SK-N-SH (cell line): ENCODE measurements at regions not wholly inside any gene's neighbourhood (a gene's known extent, or its start where the extent isn't known, plus 50 kb on each side); places are given as distances from the start of the nearest gene placed in this dataset.

ENCODE experiments used
- CTCF ChIA-PET: fragments of 300-600, 350-600 bp; formaldehyde crosslinking; extraction: SDS; loops from one replicate; lab custom pipeline; 2021; lab: Yijun Ruan, JAX
- POLR2A ChIA-PET: fragments of 350-600 bp; sonication (Branson Sonifier 250); formaldehyde crosslinking; extraction: SDS; loops from one replicate; lab custom pipeline; 2020; ENCODE audit warnings: antibody characterized with exemption, inconsistent platforms; lab: Yijun Ruan, JAX
- DNase-seq: peaks from one replicate; pipeline ENCODE4 v3.0.0; 2012
- H2AFZ ChIP-seq: fragments of 200-600 bp; sonication (generic); 2 replicates; pipeline ENCODE4 v1.8.1; 2016; ENCODE audit warnings: antibody characterized with exemption, mild to moderate bottlenecking, low read depth
- H3F3A ChIP-seq: fragments of 200-600 bp; sonication (generic); replicated peaks from 2 replicates; pipeline ENCODE3; 2016; ENCODE audit warnings: antibody characterized with exemption, mild to moderate bottlenecking; ENCODE audit not compliant: insufficient read depth
- H3K27ac ChIP-seq, 2 experiments: fragments of 200-500 bp in 1 of 2; fragments of 200-600 bp in 1 of 2; sonication (Bioruptor generic) in 1 of 2; sonication (generic), shearing (Covaris generic) in 1 of 2; 2 replicates each; pipeline versions ENCODE4 v1.5.1 to v1.6.1; 2014 to 2016; ENCODE audit warnings: low read depth in 2 of 2, inconsistent platforms in 1 of 2, low read length in 1 of 2, mild to moderate bottlenecking in 1 of 2, mixed read lengths in 1 of 2
- H3K27me3 ChIP-seq: fragments of 200-600 bp; sonication (generic), shearing (Covaris generic); 2 replicates; pipeline ENCODE4 v1.6.1; 2016; ENCODE audit warnings: mixed run types; ENCODE audit not compliant: insufficient read depth
- H3K36me3 ChIP-seq, 2 experiments: fragments of 200-500 bp in 1 of 2; fragments of 200-600 bp in 1 of 2; sonication (Bioruptor generic) in 1 of 2; sonication (generic) in 1 of 2; replicated peaks in 1 of 2; 2 replicates each; pipeline versions ENCODE3 to v1.5.1; 2014 to 2016; ENCODE audit warnings: low read length in 1 of 2, mild to moderate bottlenecking in 1 of 2; ENCODE audit not compliant: insufficient read depth in 2 of 2, control insufficient read depth in 1 of 2
- H3K4me1 ChIP-seq, 2 experiments: fragments of 200-500 bp in 1 of 2; fragments of 200-600 bp in 1 of 2; sonication (Bioruptor generic) in 1 of 2; sonication (generic), shearing (Covaris generic) in 1 of 2; 2 replicates each; pipeline versions ENCODE4 v1.5.1 to v1.6.1; 2014 to 2016; ENCODE audit warnings: low read depth in 1 of 2, low read length in 1 of 2, mixed run types in 1 of 2; ENCODE audit not compliant: insufficient read depth in 2 of 2, control insufficient read depth in 1 of 2
- H3K4me2 ChIP-seq: fragments of 200-600 bp; sonication (generic), shearing (Covaris generic); 2 replicates; pipeline ENCODE4 v1.6.1; 2017; ENCODE audit warnings: mixed run types
- H3K4me3 ChIP-seq, 2 experiments: fragments of 200-500 bp in 1 of 2; fragments of 200-600 bp in 1 of 2; sonication (Bioruptor generic) in 1 of 2; sonication (generic), shearing (Covaris generic) in 1 of 2; 2 replicates each; pipeline versions ENCODE4 v1.5.1 to v1.8.1; 2014 to 2016; ENCODE audit warnings: low read depth in 2 of 2, inconsistent platforms in 1 of 2, low read length in 1 of 2, mild to moderate bottlenecking in 1 of 2, mixed read lengths in 1 of 2, moderate library complexity in 1 of 2
- H3K79me2 ChIP-seq: fragments of 200-600 bp; sonication (generic); 2 replicates; pipeline ENCODE4 v1.8.1; 2017; ENCODE audit warnings: mild to moderate bottlenecking; ENCODE audit not compliant: insufficient read depth
- H3K9ac ChIP-seq: fragments of 200-600 bp; sonication (generic); 2 replicates; pipeline ENCODE4 v1.6.1; 2017; ENCODE audit warnings: mixed run types
- H3K9me2 ChIP-seq: fragments of 200-600 bp; sonication (generic); 2 replicates; pipeline ENCODE4 v1.6.1; 2017; ENCODE audit warnings: mixed run types
- H3K9me3 ChIP-seq: fragments of 200-600 bp; sonication (generic); 2 replicates; pipeline ENCODE4 v1.6.1; 2017; ENCODE audit warnings: mixed run types, mild to moderate bottlenecking, moderate library complexity
- H4K20me1 ChIP-seq: fragments of 200-600 bp; sonication (generic); 2 replicates; pipeline ENCODE4 v1.6.1; 2017; ENCODE audit warnings: mild to moderate bottlenecking, mixed run types; ENCODE audit not compliant: insufficient read depth
- CHD2 ChIP-seq: fragments of 150-350 bp; IDR thresholded peaks from 2 replicates; pipeline ENCODE4 v1.6.1; 2018; ENCODE audit warnings: low read length; ENCODE audit not compliant: partially characterized antibody
- ELF1 ChIP-seq: IDR thresholded peaks from 2 replicates; pipeline ENCODE4 v1.4.0; 2012
- EP300 ChIP-seq, 2 experiments: IDR thresholded peaks; 2 replicates each; pipeline versions ENCODE4 v1.4.0 to v1.6.1; 2012; ENCODE audit warnings: borderline replicate concordance in 1 of 2, low read depth in 1 of 2, low read length in 1 of 2
- EZH2phosphoT487 ChIP-seq: fragments of 200-600 bp; sonication (generic); IDR thresholded peaks from 2 replicates; pipeline ENCODE4 v1.6.1; 2017; ENCODE audit warnings: low read depth, mixed run types, mild to moderate bottlenecking, antibody characterized with exemption, moderate library complexity, borderline replicate concordance
- FOSL2 ChIP-seq: IDR thresholded peaks from 2 replicates; pipeline ENCODE4 v1.4.0; 2012; ENCODE audit warnings: low read depth, mild to moderate bottlenecking, moderate library complexity, borderline replicate concordance
- FOXJ3 ChIP-seq: sonication (generic); formaldehyde crosslinking; IDR thresholded peaks from 2 replicates; pipeline ENCODE4 v1.5.1; 2020; ENCODE audit warnings: mild to moderate bottlenecking, missing genetic modification reagents
- GATA2 ChIP-seq: sonication (generic); formaldehyde crosslinking; IDR thresholded peaks from 2 replicates; pipeline ENCODE4 v1.5.0; 2020; ENCODE audit warnings: mild to moderate bottlenecking, missing genetic modification reagents
- JUND ChIP-seq: IDR thresholded peaks from 2 replicates; pipeline ENCODE4 v1.4.0; 2012
- MEF2A ChIP-seq: IDR thresholded peaks from 2 replicates; pipeline ENCODE4 v1.4.0; 2012; ENCODE audit warnings: low read depth, borderline replicate concordance
- MXI1 ChIP-seq: IDR thresholded peaks from 2 replicates; pipeline ENCODE4 v1.6.1; 2012; ENCODE audit warnings: mild to moderate bottlenecking, low read depth, low read length, improper control_type of control experiment
- NFIC ChIP-seq: IDR thresholded peaks from 2 replicates; pipeline ENCODE4 v1.4.0; 2012; ENCODE audit warnings: borderline replicate concordance
- NRF1 ChIP-seq: IDR thresholded peaks from 2 replicates; pipeline ENCODE4 v1.6.1; 2012; ENCODE audit warnings: low read depth, mild to moderate bottlenecking, low read length
- RAD21 ChIP-seq: IDR thresholded peaks from 2 replicates; pipeline ENCODE4 v1.6.1; 2012; ENCODE audit warnings: mild to moderate bottlenecking, low read length
- RCOR1 ChIP-seq: fragments of 150-350 bp; IDR thresholded peaks from 2 replicates; pipeline ENCODE4 v1.6.1; 2017; ENCODE audit warnings: antibody characterized with exemption, low read length
- SMC3 ChIP-seq: IDR thresholded peaks from 2 replicates; pipeline ENCODE4 v1.6.1; 2012; ENCODE audit warnings: low read depth, low read length, improper control_type of control experiment
- TCF12 ChIP-seq: IDR thresholded peaks from 2 replicates; pipeline ENCODE4 v1.4.0; 2012
- YY1 ChIP-seq: IDR thresholded peaks from 2 replicates; pipeline ENCODE4 v1.4.0; 2012; ENCODE audit warnings: low read depth, mild to moderate bottlenecking
- whole genome bisulfite sequencing: methylation state at CpG from one replicate; pipeline ENCODE4 v1.1.6; 2017; ENCODE audit warnings: low lambda C conversion rate; 5-methylcytosine and 5-hydroxymethylcytosine counted together
- TF ChIP-seq, protein P1 (sequence below): IDR thresholded peaks from 2 replicates; pipeline ENCODE4 v1.4.0; 2012; ENCODE audit warnings: low read depth, borderline replicate concordance
- TF ChIP-seq, protein P2 (sequence below): IDR thresholded peaks from 2 replicates; pipeline ENCODE4 v1.4.0; 2012; ENCODE audit warnings: low read depth, borderline replicate concordance
- TF ChIP-seq, protein P3 (sequence below): fragments of 200-600 bp; sonication (generic); IDR thresholded peaks from 2 replicates; pipeline ENCODE4 v1.6.1; 2017; ENCODE audit warnings: antibody characterized with exemption, mild to moderate bottlenecking, moderate library complexity
- TF ChIP-seq, protein P4 (sequence below): fragments of 150-350 bp; IDR thresholded peaks from 2 replicates; pipeline ENCODE4 v1.6.1; 2016; ENCODE audit warnings: mild to moderate bottlenecking, low read depth, low read length
- TF ChIP-seq, protein P5 (sequence below): IDR thresholded peaks from 2 replicates; pipeline ENCODE4 v1.4.0; 2012; ENCODE audit warnings: low read depth

DNA sequence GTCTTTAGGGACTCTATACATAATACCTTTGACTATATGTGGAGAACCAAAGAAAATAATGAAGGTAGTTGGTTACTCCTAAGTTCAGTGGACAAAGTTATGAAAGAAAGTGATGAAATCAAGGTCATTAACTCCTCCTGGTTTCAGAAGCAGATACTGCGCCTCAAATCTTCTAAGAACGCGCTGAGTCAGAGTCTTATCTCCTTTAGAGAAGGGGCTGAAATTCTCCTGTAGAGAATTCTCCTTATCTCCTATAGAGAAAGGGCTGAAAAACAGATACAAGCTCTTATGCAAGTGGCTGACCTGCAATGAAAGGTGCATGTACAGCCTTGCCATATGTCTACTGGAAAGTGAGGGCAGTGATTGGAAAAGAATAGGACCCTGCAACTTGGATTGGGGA, 824.2 kb downstream of the NSUN3 start:
- Histone ChIP-seq H3F3A (no peaks in the 10 kb centered on the region), H3K27me3 (no peaks in the 10 kb centered on the region), H3K27ac (no peak overlapping the region), H2AFZ (no peak overlapping the region), H4K20me1 (no peaks in the 10 kb centered on the region), H3K79me2 (no peaks in the 10 kb centered on the region), H3K36me3 (no peaks in the 10 kb centered on the region), H3K4me3 (no peak overlapping the region), H3K9ac (no peak overlapping the region), H3K9me2 (no peaks in the 10 kb centered on the region), H3K4me1 (no peaks in the 10 kb centered on the region), H3K4me2 (no peak overlapping the region), H3K9me3 (no peaks in the 10 kb centered on the region)
- ChIA-PET POLR2A (no interaction called here), CTCF (interaction anchor here (1.0 kb wide), 1 partner anchor 24 kb away, joined by 3 read pairs; no protein-coding TSS in a partner anchor)
- DNase-seq: no peak
- TF ChIP-seq EZH2phosphoT487: no peak
- TF ChIP-seq FOXJ3 (CRISPR knock-in tag): no peak
- TF ChIP-seq NFIC: no peak
- no peak for TF ChIP-seq SMC3
- TF ChIP-seq, protein P1, sequence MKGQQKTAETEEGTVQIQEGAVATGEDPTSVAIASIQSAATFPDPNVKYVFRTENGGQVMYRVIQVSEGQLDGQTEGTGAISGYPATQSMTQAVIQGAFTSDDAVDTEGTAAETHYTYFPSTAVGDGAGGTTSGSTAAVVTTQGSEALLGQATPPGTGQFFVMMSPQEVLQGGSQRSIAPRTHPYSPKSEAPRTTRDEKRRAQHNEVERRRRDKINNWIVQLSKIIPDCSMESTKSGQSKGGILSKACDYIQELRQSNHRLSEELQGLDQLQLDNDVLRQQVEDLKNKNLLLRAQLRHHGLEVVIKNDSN: no peak
- no peak for TF ChIP-seq ELF1
- TF ChIP-seq RAD21: no peak
- TF ChIP-seq JUND: no peak
- TF ChIP-seq, protein P2, sequence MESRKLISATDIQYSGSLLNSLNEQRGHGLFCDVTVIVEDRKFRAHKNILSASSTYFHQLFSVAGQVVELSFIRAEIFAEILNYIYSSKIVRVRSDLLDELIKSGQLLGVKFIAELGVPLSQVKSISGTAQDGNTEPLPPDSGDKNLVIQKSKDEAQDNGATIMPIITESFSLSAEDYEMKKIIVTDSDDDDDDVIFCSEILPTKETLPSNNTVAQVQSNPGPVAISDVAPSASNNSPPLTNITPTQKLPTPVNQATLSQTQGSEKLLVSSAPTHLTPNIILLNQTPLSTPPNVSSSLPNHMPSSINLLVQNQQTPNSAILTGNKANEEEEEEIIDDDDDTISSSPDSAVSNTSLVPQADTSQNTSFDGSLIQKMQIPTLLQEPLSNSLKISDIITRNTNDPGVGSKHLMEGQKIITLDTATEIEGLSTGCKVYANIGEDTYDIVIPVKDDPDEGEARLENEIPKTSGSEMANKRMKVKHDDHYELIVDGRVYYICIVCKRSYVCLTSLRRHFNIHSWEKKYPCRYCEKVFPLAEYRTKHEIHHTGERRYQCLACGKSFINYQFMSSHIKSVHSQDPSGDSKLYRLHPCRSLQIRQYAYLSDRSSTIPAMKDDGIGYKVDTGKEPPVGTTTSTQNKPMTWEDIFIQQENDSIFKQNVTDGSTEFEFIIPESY: no peak
- no peak for TF ChIP-seq TCF12
- no peak for TF ChIP-seq MXI1
- no peak for TF ChIP-seq RCOR1
- no peak for TF ChIP-seq EP300 (IDR thresholded peaks at IDR 0.05; ENCODE audit: borderline replicate concordance in 1 of 2, low read depth in 1 of 2, low read length in 1 of 2)
- TF ChIP-seq YY1: no peak
- TF ChIP-seq, protein P3, sequence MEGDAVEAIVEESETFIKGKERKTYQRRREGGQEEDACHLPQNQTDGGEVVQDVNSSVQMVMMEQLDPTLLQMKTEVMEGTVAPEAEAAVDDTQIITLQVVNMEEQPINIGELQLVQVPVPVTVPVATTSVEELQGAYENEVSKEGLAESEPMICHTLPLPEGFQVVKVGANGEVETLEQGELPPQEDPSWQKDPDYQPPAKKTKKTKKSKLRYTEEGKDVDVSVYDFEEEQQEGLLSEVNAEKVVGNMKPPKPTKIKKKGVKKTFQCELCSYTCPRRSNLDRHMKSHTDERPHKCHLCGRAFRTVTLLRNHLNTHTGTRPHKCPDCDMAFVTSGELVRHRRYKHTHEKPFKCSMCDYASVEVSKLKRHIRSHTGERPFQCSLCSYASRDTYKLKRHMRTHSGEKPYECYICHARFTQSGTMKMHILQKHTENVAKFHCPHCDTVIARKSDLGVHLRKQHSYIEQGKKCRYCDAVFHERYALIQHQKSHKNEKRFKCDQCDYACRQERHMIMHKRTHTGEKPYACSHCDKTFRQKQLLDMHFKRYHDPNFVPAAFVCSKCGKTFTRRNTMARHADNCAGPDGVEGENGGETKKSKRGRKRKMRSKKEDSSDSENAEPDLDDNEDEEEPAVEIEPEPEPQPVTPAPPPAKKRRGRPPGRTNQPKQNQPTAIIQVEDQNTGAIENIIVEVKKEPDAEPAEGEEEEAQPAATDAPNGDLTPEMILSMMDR: no peak
- no peak for TF ChIP-seq FOSL2
- WGBS: 32% methylated on average over 3 of the region's 3 CpGs

DNA sequence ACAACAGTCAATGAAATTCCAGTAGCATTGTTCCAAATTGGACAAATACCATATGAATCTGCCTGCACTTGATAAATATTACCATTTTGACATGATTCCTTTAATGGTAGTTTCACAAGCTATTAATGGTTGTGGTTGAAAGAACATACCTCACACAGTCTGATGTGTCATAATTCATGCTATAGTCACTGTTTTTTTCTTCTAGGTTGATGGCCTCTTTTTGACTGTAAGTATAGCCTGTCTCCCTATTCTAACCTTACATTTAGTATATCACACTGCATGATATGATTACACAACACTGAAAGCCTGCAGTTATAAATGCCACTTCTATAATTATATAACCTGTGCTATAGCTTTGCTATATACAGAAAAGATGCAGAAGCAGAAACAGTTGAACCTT, 834.1 kb downstream of the NSUN3 start:
- Histone ChIP-seq H3K4me1 (no peaks in the 10 kb centered on the region), H4K20me1 (no peaks in the 10 kb centered on the region), H3K9me3 (no peaks in the 10 kb centered on the region), H3K79me2 (no peaks in the 10 kb centered on the region), H2AFZ (no peak overlapping the region), H3K27me3 (no peaks in the 10 kb centered on the region), H3F3A (no peaks in the 10 kb centered on the region), H3K9me2 (no peaks in the 10 kb centered on the region), H3K4me2 (no peak overlapping the region), H3K9ac (no peak overlapping the region), H3K27ac (no peak overlapping the region), H3K4me3 (no peak overlapping the region), H3K36me3 (no peaks in the 10 kb centered on the region)
- ChIA-PET POLR2A (no interaction called here), CTCF (no interaction called here)
- DNase-seq: no peak
- TF ChIP-seq CHD2 (no peak), TCF12 (no peak), RAD21 (no peak), NRF1 (no peak), FOXJ3 (CRISPR knock-in tag) (no peak), YY1 (no peak), GATA2 (CRISPR knock-in tag) (no peak), MEF2A (no peak)
- TF ChIP-seq, protein P4, sequence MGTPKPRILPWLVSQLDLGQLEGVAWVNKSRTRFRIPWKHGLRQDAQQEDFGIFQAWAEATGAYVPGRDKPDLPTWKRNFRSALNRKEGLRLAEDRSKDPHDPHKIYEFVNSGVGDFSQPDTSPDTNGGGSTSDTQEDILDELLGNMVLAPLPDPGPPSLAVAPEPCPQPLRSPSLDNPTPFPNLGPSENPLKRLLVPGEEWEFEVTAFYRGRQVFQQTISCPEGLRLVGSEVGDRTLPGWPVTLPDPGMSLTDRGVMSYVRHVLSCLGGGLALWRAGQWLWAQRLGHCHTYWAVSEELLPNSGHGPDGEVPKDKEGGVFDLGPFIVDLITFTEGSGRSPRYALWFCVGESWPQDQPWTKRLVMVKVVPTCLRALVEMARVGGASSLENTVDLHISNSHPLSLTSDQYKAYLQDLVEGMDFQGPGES: no peak
- TF ChIP-seq, protein P5, sequence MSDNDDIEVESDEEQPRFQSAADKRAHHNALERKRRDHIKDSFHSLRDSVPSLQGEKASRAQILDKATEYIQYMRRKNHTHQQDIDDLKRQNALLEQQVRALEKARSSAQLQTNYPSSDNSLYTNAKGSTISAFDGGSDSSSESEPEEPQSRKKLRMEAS: no peak
